GM12872 (cell line): ENCODE measurements at regions not wholly inside any gene's neighbourhood (a gene's known extent, or its start where the extent isn't known, plus 50 kb on each side); places are given as distances from the start of the nearest gene placed in this dataset.

Experiments
- TF ChIP-seq, protein P1 (sequence below): IDR thresholded peaks from 3 replicates; pipeline ENCODE4 v1.5.1; 2011; ENCODE audit warnings: low read depth, mild to moderate bottlenecking, low read length, moderate library complexity; ENCODE audit not compliant: insufficient read depth

DNA sequence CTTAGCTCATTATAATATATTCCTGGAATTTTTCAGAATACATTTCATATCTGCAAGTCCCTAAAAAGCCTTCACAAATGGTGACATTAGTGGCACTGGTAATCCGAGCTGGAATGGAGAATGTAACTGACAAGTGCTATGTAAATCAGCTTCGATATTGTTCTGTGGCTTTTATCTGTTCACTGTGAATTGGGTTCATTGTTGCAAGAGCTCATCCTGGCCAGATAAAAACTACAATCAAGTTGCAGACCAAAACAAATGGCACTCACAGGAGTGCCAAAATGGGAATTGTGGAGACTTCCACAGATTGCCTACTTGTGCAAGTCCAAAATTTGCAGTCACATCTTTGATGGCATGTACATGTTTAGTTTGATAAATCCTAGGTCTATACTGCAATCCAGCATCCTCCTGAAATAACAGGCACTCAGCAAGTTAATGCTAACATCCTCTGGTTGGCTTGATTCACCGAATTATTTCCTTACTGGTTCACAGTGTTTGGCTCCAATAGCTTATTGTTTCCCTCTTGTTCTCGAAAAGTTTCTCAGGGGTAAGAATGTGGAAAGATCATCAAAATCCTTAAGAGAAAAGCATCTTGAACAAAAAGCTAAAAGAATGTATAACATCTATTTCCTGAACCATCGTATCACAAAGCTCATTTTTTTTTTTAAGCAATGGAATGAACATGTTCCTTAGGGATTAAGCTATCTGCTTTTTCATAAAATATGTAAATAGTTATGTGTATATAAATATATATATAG, 904.9 kb downstream of the CENPC start:
- TF ChIP-seq, protein P1, sequence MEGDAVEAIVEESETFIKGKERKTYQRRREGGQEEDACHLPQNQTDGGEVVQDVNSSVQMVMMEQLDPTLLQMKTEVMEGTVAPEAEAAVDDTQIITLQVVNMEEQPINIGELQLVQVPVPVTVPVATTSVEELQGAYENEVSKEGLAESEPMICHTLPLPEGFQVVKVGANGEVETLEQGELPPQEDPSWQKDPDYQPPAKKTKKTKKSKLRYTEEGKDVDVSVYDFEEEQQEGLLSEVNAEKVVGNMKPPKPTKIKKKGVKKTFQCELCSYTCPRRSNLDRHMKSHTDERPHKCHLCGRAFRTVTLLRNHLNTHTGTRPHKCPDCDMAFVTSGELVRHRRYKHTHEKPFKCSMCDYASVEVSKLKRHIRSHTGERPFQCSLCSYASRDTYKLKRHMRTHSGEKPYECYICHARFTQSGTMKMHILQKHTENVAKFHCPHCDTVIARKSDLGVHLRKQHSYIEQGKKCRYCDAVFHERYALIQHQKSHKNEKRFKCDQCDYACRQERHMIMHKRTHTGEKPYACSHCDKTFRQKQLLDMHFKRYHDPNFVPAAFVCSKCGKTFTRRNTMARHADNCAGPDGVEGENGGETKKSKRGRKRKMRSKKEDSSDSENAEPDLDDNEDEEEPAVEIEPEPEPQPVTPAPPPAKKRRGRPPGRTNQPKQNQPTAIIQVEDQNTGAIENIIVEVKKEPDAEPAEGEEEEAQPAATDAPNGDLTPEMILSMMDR: no peak

DNA sequence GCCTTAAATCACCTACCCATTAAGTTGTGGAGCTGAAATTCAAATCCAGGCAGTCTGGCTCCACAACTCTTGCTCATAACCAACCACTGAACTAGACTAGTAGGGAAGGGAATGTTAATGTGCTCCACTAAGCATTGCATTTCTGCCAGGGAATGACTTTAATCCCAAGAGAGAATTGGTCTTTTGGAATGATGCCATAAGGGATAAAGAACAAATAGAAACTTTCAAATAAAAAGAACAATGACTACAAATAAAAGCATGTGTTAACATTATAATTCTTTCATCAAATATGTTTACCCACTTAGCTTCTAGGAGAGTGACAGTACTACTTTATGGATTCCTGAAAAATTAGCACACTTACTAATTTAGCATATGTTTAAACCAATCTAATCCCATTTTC, 905.9 kb downstream of the CENPC start:
- TF ChIP-seq, protein P1: no peak

DNA sequence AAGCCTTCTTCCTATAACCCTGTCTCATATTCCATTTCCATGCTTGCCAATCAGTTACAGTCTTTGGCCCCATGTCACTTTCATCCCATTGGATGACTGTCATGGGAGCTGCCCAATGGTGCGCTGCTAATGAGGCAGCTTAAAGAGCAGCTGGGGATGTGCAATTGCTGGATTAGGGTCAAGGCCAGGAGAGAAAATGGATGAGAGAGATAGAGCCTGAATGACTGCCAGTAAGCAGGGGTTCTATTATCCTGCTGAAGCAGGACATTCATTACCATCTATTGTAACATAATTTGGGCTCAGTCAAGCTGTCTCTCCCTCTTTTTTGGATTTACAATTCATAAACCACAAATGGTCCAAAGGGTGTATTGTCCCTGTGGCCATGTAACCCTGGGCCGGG, 909.0 kb downstream of the CENPC start:
- TF ChIP-seq, protein P1: no peak

- TF ChIP-seq, protein P1: no peak
Measured at GRCh38 chr4:66633477-66633876, 911.8 kb downstream of the CENPC start.

DNA sequence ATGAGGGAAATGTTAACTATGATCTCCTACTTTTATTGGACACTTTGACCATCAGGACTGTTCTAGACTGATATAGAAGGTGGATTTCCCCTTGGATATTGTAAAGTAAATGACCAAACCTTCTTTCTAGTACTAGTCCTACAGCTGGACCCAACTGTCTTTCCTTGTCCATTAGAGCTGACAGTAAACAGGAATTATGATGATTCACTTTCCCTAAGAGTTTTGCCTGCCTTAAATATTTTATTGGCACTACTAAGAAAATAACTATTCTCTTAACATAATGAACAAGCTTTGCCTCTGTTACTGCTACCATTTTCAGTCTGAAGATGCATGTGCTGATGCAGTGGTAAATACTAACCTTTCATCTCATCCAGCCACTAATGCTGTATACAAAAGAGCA, 915.4 kb downstream of the CENPC start:
- TF ChIP-seq, protein P1: no peak

GRCh38 chr4:66628146-66628545, 917.2 kb downstream of the CENPC start:
- TF ChIP-seq, protein P1: no peak

GRCh38 chr4:66625480-66625879, 919.8 kb downstream of the CENPC start:
- TF ChIP-seq, protein P1: no peak
